Fibroblast of lung (primary cell): ENCODE measurements at regions not wholly inside any gene's neighbourhood (a gene's known extent, or its start where the extent isn't known, plus 50 kb on each side); places are given as distances from the start of the nearest gene placed in this dataset.
A peak's percentile ranks its signal among the peaks of the same experiment; 100 is the strongest.

Experiments used
- DNase-seq, 2 donors: peaks; one replicate each; pipeline versions ENCODE4 v3.0.0 to v3.0.0-alpha.2; 2010; ENCODE audit warnings: low read depth in 2 of 2
- H2AFZ ChIP-seq: 2 replicates; pipeline ENCODE4 v1.5.1; 2012; ENCODE audit warnings: low read length, control low read depth, inconsistent platforms
- H3K27ac ChIP-seq: 2 replicates; pipeline ENCODE4 v1.5.1; 2011; ENCODE audit warnings: low read length, control low read depth; ENCODE audit not compliant: insufficient read depth
- H3K27me3 ChIP-seq: 2 replicates; pipeline ENCODE4 v1.5.1; 2011; ENCODE audit warnings: mild to moderate bottlenecking, low read length; ENCODE audit not compliant: control insufficient read depth, insufficient read depth
- H3K36me3 ChIP-seq: 2 replicates; pipeline ENCODE4 v1.5.1; 2011; ENCODE audit warnings: low read length; ENCODE audit not compliant: control insufficient read depth, insufficient read depth
- H3K4me1 ChIP-seq: 2 replicates; pipeline ENCODE4 v1.5.1; 2011; ENCODE audit warnings: low read length; ENCODE audit not compliant: control insufficient read depth, insufficient read depth; ENCODE audit errors: extremely low read depth
- H3K4me2 ChIP-seq: 2 replicates; pipeline ENCODE4 v1.5.1; 2011; ENCODE audit warnings: low read length, control low read depth; ENCODE audit not compliant: insufficient read depth; ENCODE audit errors: extremely low read depth
- H3K4me3 ChIP-seq, 4 experiments: fragments of 200-600 bp in 1 of 4; sonication (generic) in 1 of 4; replicated peaks in 1 of 4; 2 replicates each; pipeline ENCODE4 v1.5.1; 2011 to 2016; ENCODE audit warnings: low read length in 4 of 4, low read depth in 3 of 4, mild to moderate bottlenecking in 3 of 4, control low read depth in 2 of 4, inconsistent platforms in 1 of 4, mixed read lengths in 1 of 4; ENCODE audit not compliant: insufficient read depth in 1 of 4; ENCODE audit errors: control extremely low read depth in 1 of 4
- H3K79me2 ChIP-seq: 2 replicates; pipeline ENCODE4 v1.5.1; 2012; ENCODE audit warnings: mild to moderate bottlenecking, low read length, inconsistent platforms; ENCODE audit not compliant: control insufficient read depth, insufficient read depth
- H3K9ac ChIP-seq: 2 replicates; pipeline ENCODE4 v1.5.1; 2011; ENCODE audit warnings: mild to moderate bottlenecking, low read length, control low read depth; ENCODE audit not compliant: insufficient read depth
- H3K9me3 ChIP-seq: 2 replicates; pipeline ENCODE4 v1.5.1; 2012; ENCODE audit warnings: low read depth, low read length; ENCODE audit not compliant: control insufficient read depth, insufficient read depth
- H4K20me1 ChIP-seq: 2 replicates; pipeline ENCODE4 v1.5.1; 2011; ENCODE audit warnings: low read length; ENCODE audit not compliant: control insufficient read depth, insufficient read depth; ENCODE audit errors: extremely low read depth
- EZH2 ChIP-seq: IDR thresholded peaks from 2 replicates; pipeline ENCODE4 v1.5.1; 2012; ENCODE audit warnings: low read length, control low read depth, mild to moderate bottlenecking; ENCODE audit errors: missing control alignments
- TF ChIP-seq, protein P1 (sequence below), 2 donors: IDR thresholded peaks in 1 of 2; conservative IDR thresholded peaks in 1 of 2; 1 replicate in 1 of 2; 2 replicates in 1 of 2; pipeline ENCODE4 v1.5.1; 2011 to 2012; ENCODE audit warnings: low read length in 2 of 2, control low read depth in 1 of 2, inconsistent platforms in 1 of 2, low read depth in 1 of 2, mild to moderate bottlenecking in 1 of 2

DNA sequence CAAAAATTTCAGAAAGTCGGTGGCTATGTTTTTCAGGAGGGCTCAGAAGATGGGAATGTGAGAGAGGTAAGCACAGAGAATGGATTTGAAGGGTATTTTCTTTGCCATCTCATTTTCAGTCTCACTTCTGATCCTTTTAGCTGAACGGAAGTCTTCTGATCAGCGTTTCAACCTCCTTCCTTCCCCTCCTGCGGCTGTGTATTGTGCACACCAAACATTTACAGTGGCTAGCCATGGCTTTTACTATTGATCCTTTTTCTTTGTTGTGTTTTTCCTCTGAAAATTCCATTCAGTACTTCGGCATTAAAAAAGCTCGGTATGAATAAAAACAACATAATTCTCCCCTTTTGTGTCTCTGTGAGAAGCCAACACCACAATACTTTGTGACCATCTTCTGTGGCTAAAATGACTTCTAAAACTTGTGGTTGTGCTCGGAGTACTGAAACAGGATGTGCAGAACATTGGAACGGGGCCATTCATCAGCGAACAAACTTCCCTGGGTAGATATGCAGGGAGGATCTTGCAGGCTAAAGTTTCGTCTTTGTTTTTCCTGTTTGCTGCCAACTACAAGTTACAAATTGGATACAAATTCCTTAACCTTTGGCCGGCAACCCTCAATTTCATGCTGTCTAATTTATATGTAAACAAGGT lies 260.8 kb upstream of the FAM98A start:
- Histone ChIP-seq H3K9ac (no peak overlapping the region), H3K9me3 (no peaks in the 10 kb centered on the region), H3K27me3 (no peaks in the 10 kb centered on the region), H3K79me2 (no peaks in the 10 kb centered on the region), H3K36me3 (no peaks in the 10 kb centered on the region), H3K4me1 (no peaks in the 10 kb centered on the region), H3K4me3 (no peak overlapping the region), H4K20me1 (no peaks in the 10 kb centered on the region), H3K4me2 (no peak overlapping the region), H3K27ac (no peak overlapping the region), H2AFZ (no peak overlapping the region)
- TF ChIP-seq EZH2, result no peak
- TF ChIP-seq, protein P1, sequence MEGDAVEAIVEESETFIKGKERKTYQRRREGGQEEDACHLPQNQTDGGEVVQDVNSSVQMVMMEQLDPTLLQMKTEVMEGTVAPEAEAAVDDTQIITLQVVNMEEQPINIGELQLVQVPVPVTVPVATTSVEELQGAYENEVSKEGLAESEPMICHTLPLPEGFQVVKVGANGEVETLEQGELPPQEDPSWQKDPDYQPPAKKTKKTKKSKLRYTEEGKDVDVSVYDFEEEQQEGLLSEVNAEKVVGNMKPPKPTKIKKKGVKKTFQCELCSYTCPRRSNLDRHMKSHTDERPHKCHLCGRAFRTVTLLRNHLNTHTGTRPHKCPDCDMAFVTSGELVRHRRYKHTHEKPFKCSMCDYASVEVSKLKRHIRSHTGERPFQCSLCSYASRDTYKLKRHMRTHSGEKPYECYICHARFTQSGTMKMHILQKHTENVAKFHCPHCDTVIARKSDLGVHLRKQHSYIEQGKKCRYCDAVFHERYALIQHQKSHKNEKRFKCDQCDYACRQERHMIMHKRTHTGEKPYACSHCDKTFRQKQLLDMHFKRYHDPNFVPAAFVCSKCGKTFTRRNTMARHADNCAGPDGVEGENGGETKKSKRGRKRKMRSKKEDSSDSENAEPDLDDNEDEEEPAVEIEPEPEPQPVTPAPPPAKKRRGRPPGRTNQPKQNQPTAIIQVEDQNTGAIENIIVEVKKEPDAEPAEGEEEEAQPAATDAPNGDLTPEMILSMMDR (conservative IDR thresholded peaks at IDR 0.05 in 1 of 2, IDR thresholded peaks at IDR 0.05 in 1 of 2; ENCODE audit: low read depth in 1 of 2, low read length in 2 of 2), result no peak
- peak in 1 of 2 donors; percentile 7 for DNase-seq

DNA sequence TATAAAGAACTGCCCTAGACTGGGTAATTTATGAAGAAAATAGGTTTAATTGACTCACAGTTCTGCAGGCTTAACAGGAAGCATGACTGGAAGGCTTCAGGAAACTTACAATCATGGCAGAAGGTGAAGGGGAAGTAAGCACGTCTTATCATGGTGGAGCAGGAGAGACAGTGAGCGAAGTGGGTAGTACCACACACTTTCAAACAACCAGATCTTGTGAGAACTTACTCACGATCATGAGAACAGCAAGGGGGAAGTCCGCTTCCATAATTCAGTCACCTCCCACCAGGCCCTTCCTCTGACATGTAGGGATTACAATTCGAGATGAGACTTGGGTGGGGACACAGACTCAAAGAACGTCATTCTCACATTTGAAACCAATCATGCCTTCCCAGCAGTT lies 260.1 kb upstream of the FAM98A start:
- Histone ChIP-seq H3K27me3 (no peaks in the 10 kb centered on the region), H3K9ac (no peak overlapping the region), H3K4me3 (no peak overlapping the region), H3K4me2 (no peak overlapping the region), H3K4me1 (no peaks in the 10 kb centered on the region), H3K9me3 (no peaks in the 10 kb centered on the region), H4K20me1 (no peaks in the 10 kb centered on the region), H2AFZ (no peak overlapping the region), H3K79me2 (no peaks in the 10 kb centered on the region), H3K36me3 (no peaks in the 10 kb centered on the region), H3K27ac (no peak overlapping the region)
- TF ChIP-seq EZH2, result no peak
- TF ChIP-seq, protein P1 (conservative IDR thresholded peaks at IDR 0.05 in 1 of 2, IDR thresholded peaks at IDR 0.05 in 1 of 2; ENCODE audit: low read depth in 1 of 2, low read length in 2 of 2), result no peak
- DNase-seq, result no peak

DNA sequence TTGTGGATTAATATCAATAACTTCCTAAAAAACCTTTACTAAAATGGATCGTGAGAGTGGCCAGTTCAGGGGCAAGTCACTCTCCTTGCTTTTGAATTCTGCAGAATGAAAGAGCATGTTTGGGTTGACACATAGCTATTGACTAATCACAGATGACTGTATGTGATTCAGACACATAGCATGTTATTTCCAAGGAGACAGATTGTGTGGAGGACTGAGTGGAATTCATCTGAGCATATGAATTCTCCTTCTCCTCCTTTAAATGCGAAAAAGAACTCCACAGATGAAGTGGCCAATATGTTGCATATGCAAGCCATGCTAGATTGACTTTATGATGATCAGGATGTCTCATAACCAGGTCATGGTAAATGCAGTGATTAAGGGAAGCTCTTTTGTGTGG lies 249.4 kb upstream of the FAM98A start:
- no peak overlapping the region for H2AFZ ChIP-seq
- H3K27me3 ChIP-seq, result no peaks in the 10 kb centered on the region
- no peak overlapping the region for H3K4me2 ChIP-seq
- H3K4me1 ChIP-seq, result no peaks in the 10 kb centered on the region
- no peak overlapping the region for H3K9ac ChIP-seq
- H3K9me3 ChIP-seq, result no peaks in the 10 kb centered on the region
- no peaks in the 10 kb centered on the region for H4K20me1 ChIP-seq
- no peak overlapping the region for H3K4me3 ChIP-seq
- peak overlapping the region; percentile 31 for H3K27ac ChIP-seq
- H3K79me2 ChIP-seq, result no peaks in the 10 kb centered on the region
- no peak for TF ChIP-seq EZH2
- TF ChIP-seq, protein P1 (conservative IDR thresholded peaks at IDR 0.05 in 1 of 2, IDR thresholded peaks at IDR 0.05 in 1 of 2; ENCODE audit: low read depth in 1 of 2, low read length in 2 of 2), result no peak
- H3K36me3 ChIP-seq, result no peaks in the 10 kb centered on the region
- peak; percentile 35 to 79 for DNase-seq
